HG02970 (cell line): ENCODE measurements at regions not wholly inside any gene's neighbourhood (a gene's known extent, or its start where the extent isn't known, plus 50 kb on each side); places are given as distances from the start of the nearest gene placed in this dataset.
A peak's percentile ranks its signal among the peaks of the same experiment; 100 is the strongest.
"Not testable (repeated sequence)": the region's sequence is repeated elsewhere in the genome, so short reads cannot be mapped to it uniquely, and the experiment has no call there.

ENCODE experiments used
- ATAC-seq: cut with Tn5 transposase; IDR thresholded peaks from one replicate; pipeline ENCODE4 v1.9.1; 2021; ENCODE audit warnings: mild to moderate bottlenecking, moderate library complexity, moderate number of reproducible peaks; ENCODE audit not compliant: unreplicated experiment, low FRiP score

GRCh38 chr22:46026899-46027210, 49.9 kb upstream of the WNT7B start:
- no peak for ATAC-seq

- ATAC-seq, result no peak
Measured at GRCh38 chr22:46027211-46028105, 50.5 kb upstream of the WNT7B start.

DNA sequence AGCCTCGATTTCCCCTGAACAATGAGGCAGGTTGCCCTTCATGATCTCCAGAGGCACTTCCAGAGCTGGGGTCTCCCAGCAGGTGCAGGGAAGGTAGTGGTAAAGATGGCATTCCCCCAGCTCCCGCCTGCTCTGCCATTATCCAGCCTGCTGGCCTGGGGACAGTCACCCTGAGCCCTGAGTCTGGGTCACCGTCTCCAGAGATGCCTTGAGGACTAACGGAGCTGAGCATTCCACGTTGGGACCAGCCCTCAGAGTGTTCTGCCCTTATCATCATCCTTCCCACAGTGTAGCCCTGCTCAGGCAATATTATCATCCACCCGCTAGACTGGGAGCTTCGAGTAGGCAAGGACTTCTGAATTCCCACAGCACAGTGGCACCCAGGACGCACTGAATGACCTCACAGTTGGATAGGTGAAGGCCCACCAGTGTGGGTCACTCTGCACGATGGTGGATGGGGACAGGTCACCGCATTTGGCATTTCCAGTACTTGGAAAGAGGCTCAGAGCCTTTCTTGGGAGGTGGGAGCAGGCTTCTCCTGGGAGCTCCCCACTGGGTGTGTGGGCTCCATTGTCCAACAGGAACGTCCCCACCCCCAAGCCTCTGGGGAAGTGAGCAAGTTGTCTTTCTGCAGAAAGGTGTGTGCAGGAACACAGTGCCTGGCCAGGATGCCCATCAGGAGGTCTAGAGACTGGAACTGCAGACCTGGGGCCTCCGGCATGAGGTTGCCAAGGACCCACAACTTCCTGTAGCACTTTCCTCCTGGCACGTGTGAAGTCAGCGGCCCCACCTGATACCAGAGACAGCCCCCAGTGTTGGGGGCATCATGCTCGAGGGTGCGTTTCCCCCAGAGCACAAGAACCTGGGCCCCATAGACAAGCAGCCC, 51.4 kb upstream of the WNT7B start:
- ATAC-seq, result no peak

- ATAC-seq, result no peak
Measured at GRCh38 chr22:46029036-46029435, 52.1 kb upstream of the WNT7B start.

DNA sequence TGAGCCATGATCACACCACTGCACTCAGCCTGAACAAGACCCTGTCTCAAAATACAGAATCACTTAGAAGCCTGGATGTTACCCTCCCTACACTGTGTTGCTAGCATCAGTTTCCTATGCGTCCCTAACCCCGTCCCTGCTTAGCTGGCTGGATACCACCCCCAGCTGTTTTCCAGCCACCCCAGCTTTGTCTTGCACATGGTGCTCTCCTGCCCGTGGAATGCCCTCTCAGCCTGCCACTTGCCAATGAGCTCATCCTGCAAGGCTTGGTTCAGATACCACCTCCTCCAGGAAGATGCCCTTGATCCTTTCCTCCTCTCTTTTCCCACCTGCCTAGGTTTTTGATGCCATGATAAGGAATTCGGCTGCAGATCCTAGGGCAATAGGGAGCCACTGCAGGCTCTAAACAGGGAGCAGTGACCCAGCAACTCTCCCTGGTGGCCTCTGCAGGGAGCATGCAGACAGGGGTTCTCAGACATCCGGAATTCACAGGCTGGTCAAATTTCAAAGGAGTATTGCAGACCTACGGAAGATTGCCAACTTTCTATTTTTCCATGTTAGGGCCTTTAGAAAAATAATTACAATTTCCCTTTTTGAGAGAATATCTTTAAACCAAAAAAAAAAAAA, 52.7 kb upstream of the WNT7B start:
- ATAC-seq, result no peak

DNA sequence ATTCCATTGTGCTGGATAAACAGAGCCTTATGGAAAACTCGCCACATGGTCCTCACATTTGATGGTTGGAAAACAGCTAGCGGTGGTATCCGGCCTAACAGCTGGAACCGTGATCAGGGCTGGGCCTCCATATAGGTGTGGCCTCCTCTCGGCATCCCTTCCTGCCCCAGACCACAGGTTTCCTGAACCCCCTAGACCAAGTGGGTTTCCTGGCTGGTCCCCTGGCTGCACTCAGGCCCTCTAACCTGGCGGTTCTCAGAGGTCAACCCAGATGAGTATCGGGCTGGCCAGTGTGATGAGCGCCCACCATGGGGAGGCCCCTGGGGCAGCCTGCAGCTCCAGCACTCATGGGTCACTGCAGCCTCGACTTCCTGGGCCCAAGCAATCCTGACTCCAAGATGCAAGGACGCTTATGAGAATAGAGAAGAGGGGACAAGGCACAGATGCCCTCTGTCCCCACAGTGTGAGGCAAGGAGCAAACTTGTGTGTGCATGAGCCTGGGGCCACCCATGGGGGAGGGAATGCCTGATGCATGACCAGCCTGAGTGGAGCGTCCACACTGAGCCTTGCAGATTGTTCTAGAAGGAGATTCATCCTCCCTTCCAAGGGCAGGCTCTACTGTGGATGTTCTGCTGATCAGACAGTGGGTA, 53.4 kb upstream of the WNT7B start:
- ATAC-seq, result no peak

GRCh38 chr22:46031066-46031465, 54.1 kb upstream of the WNT7B start:
- ATAC-seq, result no peak

DNA sequence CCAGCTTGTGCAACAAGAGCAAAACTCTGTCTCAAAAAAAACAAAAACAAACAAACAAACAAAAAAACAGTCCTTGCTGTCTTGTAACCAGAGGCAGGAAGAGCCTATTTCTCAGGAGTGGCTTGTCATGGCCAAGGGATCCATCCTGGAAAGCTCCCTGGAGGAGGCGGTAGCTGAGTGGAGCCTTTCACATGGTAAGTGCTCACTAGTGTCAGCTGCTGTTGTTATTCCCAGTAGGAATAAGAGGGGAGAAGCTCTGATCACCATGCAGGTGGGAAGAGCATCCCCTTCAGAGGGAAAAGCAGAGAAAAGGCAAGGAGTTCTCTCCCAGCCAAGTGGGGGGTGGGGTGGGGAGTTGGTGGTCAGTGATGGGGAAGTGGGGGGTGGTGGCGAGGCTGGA, 54.6 kb upstream of the WNT7B start:
- no peak for ATAC-seq

DNA sequence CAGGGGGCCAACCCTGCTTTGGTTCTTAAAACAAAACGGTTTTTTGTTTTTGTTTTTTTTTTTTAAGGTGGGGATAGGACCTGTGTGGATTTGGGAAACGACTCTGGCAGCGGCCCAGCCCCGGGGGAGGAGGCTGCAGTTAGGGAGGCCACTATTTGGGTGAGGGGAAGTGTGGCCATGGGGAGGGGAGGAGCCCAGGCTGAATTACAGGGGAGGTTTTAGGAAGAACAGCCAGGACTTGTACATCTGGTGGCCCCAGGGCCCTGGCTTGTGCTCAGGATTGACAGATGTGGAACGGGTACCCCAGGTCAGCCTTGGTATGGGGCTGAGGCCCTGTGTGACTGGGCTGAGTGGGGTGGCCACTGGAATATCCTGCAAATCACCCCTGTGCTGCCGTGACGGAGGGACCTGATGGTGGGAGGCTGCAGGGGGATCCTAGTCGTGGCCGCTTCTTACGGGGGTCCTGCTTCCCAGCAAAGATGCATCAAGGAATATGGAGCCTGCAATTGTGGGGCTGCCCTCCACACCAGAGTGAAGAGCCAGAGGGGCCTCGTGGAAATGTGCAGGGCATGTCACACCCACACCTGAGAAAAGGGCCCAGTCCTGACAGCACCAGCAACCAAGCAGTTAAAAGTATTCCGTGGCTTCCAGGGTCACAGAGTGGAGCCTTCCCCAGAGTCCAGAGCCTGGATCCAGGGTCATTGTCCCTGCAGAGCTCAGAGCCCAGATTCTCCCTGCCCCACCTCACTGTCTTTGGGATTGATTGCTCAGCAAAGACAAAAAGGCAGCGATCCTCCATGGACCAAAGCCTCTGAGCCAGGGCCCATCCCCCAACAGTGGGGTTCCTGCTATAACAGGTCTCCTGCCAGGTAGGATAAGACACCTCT, 55.2 kb upstream of the WNT7B start:
- no peak for ATAC-seq

DNA sequence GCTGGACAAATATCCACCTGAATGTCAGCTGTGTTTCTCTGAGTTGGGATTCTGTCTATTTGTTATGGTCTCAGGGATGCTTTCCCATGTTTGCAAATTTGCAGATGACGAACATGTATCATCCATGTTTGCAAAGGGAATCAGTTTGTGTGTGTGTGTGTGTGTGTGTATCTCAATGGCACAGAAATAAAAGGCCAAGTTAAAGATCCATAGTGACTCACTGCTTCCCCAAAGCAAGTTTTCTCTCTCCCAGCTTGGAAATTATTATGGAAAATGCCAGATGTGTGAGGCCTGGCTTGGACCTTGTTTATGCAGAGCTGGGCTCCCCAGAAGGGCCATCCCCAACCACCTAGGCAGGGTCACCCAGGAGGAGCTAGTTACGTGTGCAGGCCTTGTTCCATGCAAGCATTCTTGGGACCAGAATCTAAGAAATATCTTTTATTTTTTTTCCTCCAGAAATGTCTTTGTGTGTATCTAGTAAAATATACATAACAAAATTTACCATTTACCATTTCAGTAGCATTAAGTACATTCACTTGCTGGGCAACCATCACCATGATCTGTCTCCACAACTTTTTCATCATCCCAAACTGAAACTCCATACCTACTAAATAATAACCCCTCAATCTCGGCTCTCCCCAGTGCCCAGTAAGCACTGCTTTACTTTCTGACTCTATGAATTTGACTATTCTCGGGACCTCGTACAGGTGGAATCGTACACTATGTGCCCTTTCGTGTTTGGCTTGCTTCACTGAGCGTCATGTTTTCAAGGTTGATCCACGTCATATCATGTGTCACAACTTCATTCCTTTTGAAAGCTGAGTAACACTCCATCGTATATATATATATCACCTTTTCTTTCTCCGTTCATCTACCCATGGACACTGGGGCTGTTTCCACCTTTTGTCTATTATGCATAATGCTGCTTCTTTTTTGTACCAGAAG, 56.6 kb upstream of the WNT7B start:
- ATAC-seq, result no peak

- ATAC-seq, result not testable (repeated sequence)
Measured at GRCh38 chr22:46034480-46034879, 57.5 kb upstream of the WNT7B start.

GRCh38 chr22:46035380-46035741, 58.4 kb upstream of the WNT7B start:
- no peak for ATAC-seq

DNA sequence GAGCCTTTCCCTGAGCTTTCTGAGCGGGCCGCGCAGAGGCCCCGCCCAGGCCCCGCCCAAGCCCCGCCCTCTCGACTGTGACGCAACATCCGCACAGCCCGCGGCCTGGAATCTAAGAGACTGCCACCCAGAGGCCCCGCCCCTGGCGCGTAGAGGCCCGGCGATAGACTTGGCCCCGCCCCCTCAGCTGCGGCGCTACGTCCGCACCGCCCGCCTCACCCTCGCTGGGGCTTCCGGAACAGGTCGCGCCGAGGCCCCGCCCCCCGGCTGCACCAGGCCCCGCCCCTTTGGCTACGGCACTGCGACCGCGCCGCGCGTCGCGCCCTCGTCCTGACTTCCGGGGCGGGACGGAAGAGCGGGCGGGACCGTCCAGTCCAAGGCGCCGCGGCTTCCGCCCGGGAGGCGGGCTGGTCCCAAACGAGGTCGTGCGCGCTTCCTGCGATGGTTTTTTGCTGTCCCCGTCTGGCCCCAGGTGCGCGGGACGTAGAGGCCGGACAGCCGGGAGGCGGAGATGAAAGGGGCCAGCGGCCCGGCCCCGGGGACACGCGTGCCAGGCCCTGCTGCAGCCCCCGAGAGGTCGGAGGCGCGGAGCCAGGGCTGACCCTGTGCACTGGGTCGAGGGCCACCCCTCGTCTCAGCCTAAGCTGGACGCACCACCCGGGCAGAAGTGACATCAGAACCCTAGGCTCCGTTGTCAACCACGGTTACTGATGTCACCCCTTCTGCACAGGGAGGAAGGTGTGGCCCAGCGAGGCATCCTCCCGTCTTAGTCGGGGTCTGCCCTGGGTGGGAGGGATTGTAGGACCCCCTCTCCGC, 59.0 kb upstream of the WNT7B start:
- peak; percentile 97 for ATAC-seq

- ATAC-seq, result no peak
Measured at GRCh38 chr22:46036558-46037408, 59.8 kb upstream of the WNT7B start.

- ATAC-seq, result no peak
Measured at GRCh38 chr22:46038174-46038487, 61.2 kb upstream of the WNT7B start.

- no peak for ATAC-seq
Measured at GRCh38 chr22:46038516-46039430, 61.8 kb upstream of the WNT7B start.
